Stimulated activated CD4-positive, alpha-beta T cell treated with anti-CD3 and anti-CD28 coated beads, Interleukin-12 subunit alpha, Interleukin-12 subunit beta, amount 100 ng/mL, for 48 hours (primary cell): ENCODE measurements at regions not wholly inside any gene's neighbourhood (a gene's known extent, or its start where the extent isn't known, plus 50 kb on each side); places are given as distances from the start of the nearest gene placed in this dataset.

Experiments
- DNase-seq, 3 donors: peaks; one replicate each; pipeline ENCODE4 v3.0.0-alpha.2; 2020; ENCODE audit warnings: low read depth in 2 of 3, low spot score in 1 of 3

- DNase-seq: no peak
Measured at GRCh38 chr1:192521734-192522133, 53.8 kb upstream of the RGS1 start.

- DNase-seq: no peak
Measured at GRCh38 chr1:192522673-192523072, 52.9 kb upstream of the RGS1 start.

GRCh38 chr1:192524223-192524622 is 51.4 kb upstream of the RGS1 start:
- no peak for DNase-seq
